ENCODE measurements at regions not wholly inside any gene's neighbourhood (a gene's known extent, or its start where the extent isn't known, plus 50 kb on each side); places are given as distances from the start of the nearest gene placed in this dataset.

DNA sequence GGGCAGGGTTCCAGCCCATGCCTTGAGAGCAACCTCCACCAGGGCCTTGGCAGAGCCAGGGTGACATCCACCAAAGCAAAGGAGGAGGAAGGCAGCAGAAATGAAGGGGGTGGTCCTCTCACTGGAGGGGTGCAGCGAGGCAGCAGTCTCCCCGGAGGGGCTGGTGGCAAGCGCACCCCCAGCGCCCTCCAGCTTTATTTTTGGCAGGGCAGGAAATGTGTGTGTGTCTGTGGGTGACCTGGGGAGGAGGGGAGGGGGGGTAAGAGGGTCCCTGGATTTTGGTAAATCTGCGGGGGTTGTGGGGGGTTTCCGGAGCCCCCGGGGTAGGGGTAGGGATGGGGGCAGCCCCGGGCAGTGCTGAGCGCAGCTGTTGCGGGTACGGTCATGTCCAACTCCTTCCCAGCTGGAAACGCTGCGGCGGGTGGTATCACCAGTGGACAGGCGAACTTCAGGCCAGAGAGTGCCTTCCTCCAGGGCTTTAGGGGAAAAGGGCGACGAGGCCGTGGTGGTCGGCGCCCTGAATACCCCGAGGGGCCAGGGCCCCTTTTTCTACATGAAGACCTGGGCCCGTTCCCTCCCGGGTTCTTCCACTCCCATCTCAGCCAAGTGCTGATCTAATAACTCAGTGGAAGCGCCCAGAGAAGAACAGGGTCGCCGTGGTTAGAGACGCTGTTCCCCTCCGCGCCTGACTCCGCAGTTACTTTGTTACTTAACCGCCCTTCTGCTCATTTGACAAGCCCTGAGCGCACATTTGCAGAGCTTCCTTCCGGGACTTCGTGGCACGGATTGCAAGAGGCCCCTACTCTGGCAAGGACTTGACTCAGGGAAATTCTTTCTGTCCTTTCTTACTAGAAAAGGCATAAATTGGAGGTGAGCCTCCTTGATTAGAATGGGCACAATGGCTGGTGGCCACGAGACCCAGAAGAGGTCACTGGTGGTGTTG, 55.2 kb downstream of the FOS start:
- peaks cover 29% of the 10 kb centered on the region for H3K27me3 Mint-ChIP-seq (ENCODE audit: insufficient read depth)
- no peaks in the 10 kb centered on the region for H3K36me3 Mint-ChIP-seq (ENCODE audit: low read depth)
- H3K4me1 Mint-ChIP-seq (ENCODE audit: low read depth), result peaks cover 12% of the 10 kb centered on the region
- H3K4me3 Mint-ChIP-seq, result peak overlapping the region; percentile 58; the same call in 1 of the 2 replicates
- no peaks in the 10 kb centered on the region for H3K9me3 Mint-ChIP-seq
- no peak overlapping the region for H3K27ac Mint-ChIP-seq
- DNase-seq, result no peak
- TF ChIP-seq, protein P1, sequence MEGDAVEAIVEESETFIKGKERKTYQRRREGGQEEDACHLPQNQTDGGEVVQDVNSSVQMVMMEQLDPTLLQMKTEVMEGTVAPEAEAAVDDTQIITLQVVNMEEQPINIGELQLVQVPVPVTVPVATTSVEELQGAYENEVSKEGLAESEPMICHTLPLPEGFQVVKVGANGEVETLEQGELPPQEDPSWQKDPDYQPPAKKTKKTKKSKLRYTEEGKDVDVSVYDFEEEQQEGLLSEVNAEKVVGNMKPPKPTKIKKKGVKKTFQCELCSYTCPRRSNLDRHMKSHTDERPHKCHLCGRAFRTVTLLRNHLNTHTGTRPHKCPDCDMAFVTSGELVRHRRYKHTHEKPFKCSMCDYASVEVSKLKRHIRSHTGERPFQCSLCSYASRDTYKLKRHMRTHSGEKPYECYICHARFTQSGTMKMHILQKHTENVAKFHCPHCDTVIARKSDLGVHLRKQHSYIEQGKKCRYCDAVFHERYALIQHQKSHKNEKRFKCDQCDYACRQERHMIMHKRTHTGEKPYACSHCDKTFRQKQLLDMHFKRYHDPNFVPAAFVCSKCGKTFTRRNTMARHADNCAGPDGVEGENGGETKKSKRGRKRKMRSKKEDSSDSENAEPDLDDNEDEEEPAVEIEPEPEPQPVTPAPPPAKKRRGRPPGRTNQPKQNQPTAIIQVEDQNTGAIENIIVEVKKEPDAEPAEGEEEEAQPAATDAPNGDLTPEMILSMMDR (IDR thresholded peaks at IDR 0.05), result no peak

DNA sequence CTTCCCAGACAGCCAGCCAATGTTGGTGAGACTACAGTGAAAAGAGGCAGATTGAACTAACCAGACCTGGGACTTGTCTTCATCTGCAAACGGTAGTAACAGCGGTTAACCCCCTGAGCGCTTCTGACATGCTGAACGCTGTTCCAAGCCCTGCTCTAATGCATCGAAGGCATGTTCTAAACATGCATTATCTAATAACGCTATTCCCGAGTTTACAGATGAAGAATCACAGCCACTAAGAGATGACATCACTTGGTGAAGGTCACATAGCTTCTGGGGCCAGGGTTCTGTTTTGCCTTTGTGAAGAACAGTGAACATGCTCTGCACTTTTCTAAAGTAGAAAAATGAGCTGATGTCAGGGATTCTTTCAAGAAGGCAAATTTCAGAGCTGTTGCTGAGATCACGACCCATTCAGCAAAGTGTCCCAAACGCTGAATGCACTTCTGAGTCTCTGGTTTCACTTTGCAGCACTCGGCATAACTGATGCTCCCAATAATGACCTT, 56.0 kb downstream of the FOS start:
- H3K27ac Mint-ChIP-seq, result no peak overlapping the region
- no peaks in the 10 kb centered on the region for H3K9me3 Mint-ChIP-seq
- no peaks in the 10 kb centered on the region for H3K36me3 Mint-ChIP-seq (ENCODE audit: low read depth)
- peaks cover 23% of the 10 kb centered on the region for H3K27me3 Mint-ChIP-seq (ENCODE audit: insufficient read depth)
- DNase-seq, result no peak
- H3K4me3 Mint-ChIP-seq, result peak overlapping the region; percentile 58; the same call in 1 of the 2 replicates
- TF ChIP-seq, protein P1 (IDR thresholded peaks at IDR 0.05), result no peak
- H3K4me1 Mint-ChIP-seq (ENCODE audit: low read depth), result peaks cover 17% of the 10 kb centered on the region

DNA sequence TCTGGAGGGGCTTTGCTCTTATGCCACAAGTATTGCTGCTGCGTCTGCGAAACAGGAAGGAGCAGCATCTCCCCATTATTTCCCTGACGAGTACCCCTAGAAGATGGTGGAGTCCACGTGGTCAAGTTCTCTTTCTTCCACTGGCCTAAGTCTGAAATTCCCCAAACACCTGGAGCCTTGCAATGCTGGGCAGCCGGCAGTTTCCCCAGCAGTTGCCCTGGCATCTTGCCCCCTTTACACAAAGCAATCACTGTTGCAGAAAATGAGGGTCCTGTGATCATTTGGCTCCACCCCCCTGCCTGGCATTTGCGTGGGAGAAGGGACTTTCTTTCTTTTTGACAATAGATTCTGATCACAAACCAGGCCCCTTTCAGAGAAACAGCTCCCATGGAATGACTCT, 56.9 kb downstream of the FOS start:
- no peaks in the 10 kb centered on the region for H3K9me3 Mint-ChIP-seq
- no peak for DNase-seq
- H3K27ac Mint-ChIP-seq, result no peak overlapping the region
- peaks cover 22% of the 10 kb centered on the region for H3K27me3 Mint-ChIP-seq (ENCODE audit: insufficient read depth)
- no peaks in the 10 kb centered on the region for H3K36me3 Mint-ChIP-seq (ENCODE audit: low read depth)
- no peak overlapping the region for H3K4me3 Mint-ChIP-seq
- TF ChIP-seq, protein P1 (IDR thresholded peaks at IDR 0.05), result no peak
- peaks cover 17% of the 10 kb centered on the region for H3K4me1 Mint-ChIP-seq (ENCODE audit: low read depth)

DNA sequence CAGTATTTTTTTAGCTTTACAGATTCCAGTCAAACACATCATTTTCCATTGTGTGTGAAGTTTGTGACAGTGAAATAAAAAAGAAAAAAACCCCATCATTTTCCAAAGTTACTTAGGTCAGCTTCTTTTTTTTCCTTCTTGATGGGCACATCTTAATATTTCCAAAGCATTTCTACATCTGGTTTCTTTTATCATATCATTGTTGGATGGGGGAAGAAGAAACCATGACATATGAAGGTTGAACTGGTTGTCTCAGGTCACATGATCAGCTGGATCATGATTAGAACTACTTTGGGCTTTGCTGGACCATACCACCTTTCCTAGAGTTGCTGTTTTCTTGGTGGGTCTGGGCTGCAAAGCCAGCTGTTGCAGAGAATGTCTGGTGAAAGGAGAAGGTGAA, 59.8 kb downstream of the FOS start:
- H3K27ac Mint-ChIP-seq, result no peak overlapping the region
- no peaks in the 10 kb centered on the region for H3K9me3 Mint-ChIP-seq
- no peak for DNase-seq
- no peak overlapping the region for H3K4me3 Mint-ChIP-seq
- H3K36me3 Mint-ChIP-seq (ENCODE audit: low read depth), result no peaks in the 10 kb centered on the region
- H3K4me1 Mint-ChIP-seq (ENCODE audit: low read depth), result peaks cover 17% of the 10 kb centered on the region
- H3K27me3 Mint-ChIP-seq (ENCODE audit: insufficient read depth), result peaks cover 28% of the 10 kb centered on the region
- TF ChIP-seq, protein P1 (IDR thresholded peaks at IDR 0.05), result no peak

DNA sequence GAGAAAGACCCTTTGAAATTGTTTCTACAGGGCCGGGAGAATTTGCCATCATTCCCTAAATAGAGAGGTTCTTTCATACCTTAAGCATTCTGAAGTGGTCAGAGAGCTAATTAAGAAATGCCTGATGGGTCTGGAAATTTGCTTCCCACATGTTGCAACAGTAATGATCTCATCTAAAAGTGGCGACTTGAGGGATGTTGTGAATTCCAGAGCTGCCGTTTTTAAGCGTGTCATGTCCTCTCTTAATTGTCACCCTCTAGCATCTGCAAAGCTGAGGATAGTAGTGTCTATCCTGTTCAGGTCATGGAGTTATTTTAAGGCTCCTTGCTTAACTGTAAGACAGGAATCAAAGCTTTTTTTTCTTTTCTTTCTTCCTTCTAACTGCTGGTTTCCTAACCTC, 60.4 kb downstream of the FOS start:
- Mint-ChIP-seq H3K27me3 (ENCODE audit: insufficient read depth) (peaks cover 32% of the 10 kb centered on the region), H3K9me3 (no peaks in the 10 kb centered on the region), H3K36me3 (ENCODE audit: low read depth) (no peaks in the 10 kb centered on the region), H3K4me3 (no peak overlapping the region), H3K27ac (no peak overlapping the region), H3K4me1 (ENCODE audit: low read depth) (peaks cover 17% of the 10 kb centered on the region)
- TF ChIP-seq, protein P1 (IDR thresholded peaks at IDR 0.05), result no peak
- peak; percentile 42 for DNase-seq

Data from HFFc6 (cell line).